A549 (cell line): ENCODE measurements at regions not wholly inside any gene's neighbourhood (a gene's known extent, or its start where the extent isn't known, plus 50 kb on each side); places are given as distances from the start of the nearest gene placed in this dataset.

Experiments
- ATAC-seq, 2 experiments: fragments of 200-7000 bp in 1 of 2; fragments of >200 bp in 1 of 2; cut with Nextera tagmentation in 1 of 2; cut with Tn5 transposase in 1 of 2; 3 replicates each; pipeline versions ENCODE4 v1.8.0 to v1.9.1; 2018 to 2020; ENCODE audit warnings: mild to moderate bottlenecking in 1 of 2, moderate library complexity in 1 of 2
- CTCF ChIA-PET: fragments of 300-600 bp; sonication (Branson Sonifier 250); formaldehyde crosslinking; extraction: SDS; loops from one replicate; lab custom pipeline; 2021; ENCODE audit warnings: antibody characterized with exemption, inconsistent platforms; lab: Yijun Ruan, JAX
- POLR2A ChIA-PET: fragments of 350-600 bp; formaldehyde crosslinking; extraction: SDS; loops from one replicate; lab custom pipeline; 2021; ENCODE audit warnings: antibody characterized with exemption, inconsistent platforms; lab: Yijun Ruan, JAX
- DNase-seq, 2 experiments: peaks; one replicate each; pipeline versions ENCODE4 v3.0.0 to v3.0.0-alpha.2; 2011 to 2016; ENCODE audit warnings: low read depth in 1 of 2, low spot score in 1 of 2
- FAIRE-seq: peaks from 2 replicates; lab custom pipeline; 2011; peaks lifted over from hg19 to GRCh38; lab: Jason Lieb, UNC
- H3K27ac ChIP-seq, 2 experiments: fragments of >200 bp; sonication (Bioruptor Twin); formaldehyde crosslinking; 3 replicates each; pipeline ENCODE4 v1.5.1; 2016 to 2017
- H3K4me1 ChIP-seq: fragments of >200 bp; sonication (Bioruptor Twin); formaldehyde crosslinking; 3 replicates; pipeline ENCODE4 v1.6.1; 2016
- H3K4me2 ChIP-seq: fragments of >200 bp; sonication (Bioruptor Twin); formaldehyde crosslinking; 3 replicates; pipeline ENCODE4 v1.6.1; 2016
- H3K4me3 ChIP-seq: fragments of >200 bp; sonication (Bioruptor Twin); formaldehyde crosslinking; 3 replicates; pipeline ENCODE4 v1.5.1; 2016
- H3K9me3 ChIP-seq: fragments of >200 bp; sonication (Bioruptor Twin); formaldehyde crosslinking; 3 replicates; pipeline ENCODE4 v1.6.1; 2016
- BHLHE40 ChIP-seq: IDR thresholded peaks from 2 replicates; pipeline ENCODE4 v1.6.1; 2012; ENCODE audit warnings: low read depth, low read length, inconsistent platforms
- CBX8 ChIP-seq: fragments of 200-600 bp; sonication (generic); IDR thresholded peaks from 2 replicates; pipeline ENCODE4 v1.6.1; 2016
- FOSL2 ChIP-seq, 2 experiments: fragments of 450-650 bp in 1 of 2; fragments of >200 bp in 1 of 2; sonication (Bioruptor Twin) in 1 of 2; formaldehyde crosslinking; IDR thresholded peaks; 2 replicates each; pipeline versions ENCODE4 v1.5.0 to v1.6.1; 2016 to 2020; ENCODE audit warnings: mild to moderate bottlenecking in 1 of 2, moderate library complexity in 1 of 2
- HMGXB4 ChIP-seq: fragments of 250-450 bp; sonication (Bioruptor Pico); IDR thresholded peaks from 2 replicates; pipeline ENCODE4 v1.5.0; 2021; ENCODE audit warnings: mild to moderate bottlenecking, moderate library complexity, borderline replicate concordance
- HOXA7 ChIP-seq: fragments of 250-450 bp; sonication (Bioruptor Pico); IDR thresholded peaks from 2 replicates; pipeline ENCODE4 v1.5.0; 2020; ENCODE audit warnings: mild to moderate bottlenecking, moderate library complexity
- HOXB5 ChIP-seq: fragments of 250-450 bp; sonication (Bioruptor Pico); IDR thresholded peaks from 2 replicates; pipeline ENCODE4 v1.5.0; 2020; ENCODE audit warnings: mild to moderate bottlenecking, moderate library complexity
- KDM1A ChIP-seq: fragments of 200-600 bp; sonication (generic); IDR thresholded peaks from 2 replicates; pipeline ENCODE4 v1.6.1; 2016; ENCODE audit warnings: low read depth, mild to moderate bottlenecking
- KDM5A ChIP-seq: fragments of 200-600 bp; sonication (generic); IDR thresholded peaks from 2 replicates; pipeline ENCODE4 v1.6.1; 2016; ENCODE audit warnings: antibody characterized with exemption, mild to moderate bottlenecking
- MAFK ChIP-seq: fragments of 450-650 bp; IDR thresholded peaks from 2 replicates; pipeline ENCODE4 v1.6.1; 2014; ENCODE audit not compliant: partially characterized antibody
- NR3C1 ChIP-seq: fragments of >200 bp; sonication (Bioruptor Twin); formaldehyde crosslinking; IDR thresholded peaks from 3 replicates; pipeline ENCODE4 v1.6.1; 2017
- RCOR1 ChIP-seq: fragments of 150-350 bp; IDR thresholded peaks from 2 replicates; pipeline ENCODE4 v1.6.1; 2014; ENCODE audit warnings: antibody characterized with exemption, low read length, low read depth
- TP53 ChIP-seq: fragments of 250-450 bp; sonication (Bioruptor Pico); IDR thresholded peaks from 2 replicates; pipeline ENCODE4 v1.5.0; 2021; ENCODE audit warnings: mild to moderate bottlenecking, moderate library complexity
- ZC3H11A ChIP-seq: fragments of 450-650 bp; IDR thresholded peaks from 2 replicates; pipeline ENCODE4 v1.6.1; 2014; ENCODE audit warnings: antibody characterized with exemption, mild to moderate bottlenecking
- ZFP36 ChIP-seq: fragments of 450-650 bp; IDR thresholded peaks from 2 replicates; pipeline ENCODE4 v1.6.1; 2014; ENCODE audit warnings: borderline replicate concordance; ENCODE audit not compliant: partially characterized antibody
- WGBS: methylation state at CpG from one replicate; pipeline ENCODE4 v1.1.6; 2017; ENCODE audit errors: missing lambda C conversion rate; 5-methylcytosine and 5-hydroxymethylcytosine counted together
- TF ChIP-seq, protein P1 (sequence below): IDR thresholded peaks from 2 replicates; pipeline ENCODE4 v1.6.1; 2012
- TF ChIP-seq, protein P2 (sequence below): fragments of 250-450 bp; sonication (Bioruptor Pico); IDR thresholded peaks from 2 replicates; pipeline ENCODE4 v1.5.0; 2020; ENCODE audit warnings: low read depth, mild to moderate bottlenecking, moderate library complexity
- TF ChIP-seq, protein P3 (sequence below): fragments of >200 bp; sonication (Bioruptor Twin); formaldehyde crosslinking; IDR thresholded peaks from 3 replicates; pipeline ENCODE4 v1.5.1; 2016

DNA sequence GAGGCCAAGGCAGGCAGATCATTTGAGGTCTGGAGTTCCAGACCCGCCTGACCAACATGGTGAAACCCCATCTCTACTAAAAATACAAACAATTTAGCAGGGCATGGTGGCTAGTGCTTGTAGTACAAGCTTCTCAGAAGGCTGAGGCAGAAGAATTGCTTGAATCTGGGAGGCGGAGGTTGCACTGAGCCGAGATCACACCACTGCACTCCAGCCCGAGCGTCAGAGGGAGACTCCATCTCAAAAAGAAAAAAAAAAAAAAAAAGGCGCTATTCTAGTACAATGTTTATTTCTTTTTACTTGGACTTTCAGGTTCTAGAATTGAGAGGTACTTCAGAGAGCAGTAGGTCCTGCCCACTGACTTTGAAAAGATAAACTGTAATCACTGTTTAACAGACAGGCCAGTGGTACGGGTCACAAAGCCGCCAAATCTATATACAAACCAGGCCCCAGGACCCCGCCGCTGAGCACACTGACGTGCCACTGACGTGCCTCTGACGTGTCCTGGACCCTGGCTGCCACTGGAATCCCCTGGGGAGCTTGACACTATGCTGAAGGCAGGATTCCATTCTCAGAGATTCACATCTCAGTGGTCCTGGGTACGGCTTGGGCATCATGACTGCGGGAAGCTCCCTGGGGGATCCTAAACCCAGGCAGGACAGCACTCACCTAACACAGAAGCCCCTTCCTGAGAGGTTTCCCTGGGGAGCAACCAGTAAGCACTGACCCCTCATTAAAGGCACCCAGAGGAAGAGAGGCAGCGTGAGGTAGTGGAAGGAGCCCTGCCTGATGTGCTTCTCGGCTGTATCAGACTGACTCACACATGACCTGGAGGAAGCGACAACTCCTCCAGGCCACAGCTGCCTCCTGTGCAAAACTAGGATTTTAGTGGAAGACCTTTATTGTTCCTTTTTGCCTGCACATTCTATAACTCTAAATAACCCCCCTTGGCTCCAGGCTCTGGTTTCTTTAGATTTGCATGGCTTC is 197.8 kb upstream of the MEIS1 start:
- FAIRE-seq (no peak), ATAC-seq (peak in 1 of 2 experiments; percentile 43; a peak in 2 of 6 replicates), DNase-seq (no peak)
- TF ChIP-seq BHLHE40 (no peak), HOXB5 (no peak), CBX8 (no peak), ZC3H11A (no peak), KDM1A (no peak), TP53 (no peak), HMGXB4 (CRISPR knock-in tag) (no peak), HOXA7 (no peak), FOSL2 (IDR thresholded peaks at IDR 0.05) (no peak), FOSL2 (CRISPR knock-in tag; IDR thresholded peaks at IDR 0.05) (no peak)
- TF ChIP-seq, protein P1, sequence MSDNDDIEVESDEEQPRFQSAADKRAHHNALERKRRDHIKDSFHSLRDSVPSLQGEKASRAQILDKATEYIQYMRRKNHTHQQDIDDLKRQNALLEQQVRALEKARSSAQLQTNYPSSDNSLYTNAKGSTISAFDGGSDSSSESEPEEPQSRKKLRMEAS, result no peak
- TF ChIP-seq, protein P2, sequence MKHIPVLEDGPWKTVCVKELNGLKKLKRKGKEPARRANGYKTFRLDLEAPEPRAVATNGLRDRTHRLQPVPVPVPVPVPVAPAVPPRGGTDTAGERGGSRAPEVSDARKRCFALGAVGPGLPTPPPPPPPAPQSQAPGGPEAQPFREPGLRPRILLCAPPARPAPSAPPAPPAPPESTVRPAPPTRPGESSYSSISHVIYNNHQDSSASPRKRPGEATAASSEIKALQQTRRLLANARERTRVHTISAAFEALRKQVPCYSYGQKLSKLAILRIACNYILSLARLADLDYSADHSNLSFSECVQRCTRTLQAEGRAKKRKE (CRISPR knock-in tag), result no peak
- WGBS, result 22% methylated on average over 18 of the region's 18 CpGs
- ChIA-PET POLR2A (no interaction called here), CTCF (interaction anchor here (0.6 kb wide), 1 partner anchor 21 kb away, joined by 3 read pairs; no protein-coding TSS in a partner anchor)
- H3K4me1 ChIP-seq, result no peaks in the 10 kb centered on the region
- H3K27ac ChIP-seq, result no peak overlapping the region
- no peaks in the 10 kb centered on the region for H3K9me3 ChIP-seq
- no peak overlapping the region for H3K4me2 ChIP-seq
- H3K4me3 ChIP-seq, result no peak overlapping the region

DNA sequence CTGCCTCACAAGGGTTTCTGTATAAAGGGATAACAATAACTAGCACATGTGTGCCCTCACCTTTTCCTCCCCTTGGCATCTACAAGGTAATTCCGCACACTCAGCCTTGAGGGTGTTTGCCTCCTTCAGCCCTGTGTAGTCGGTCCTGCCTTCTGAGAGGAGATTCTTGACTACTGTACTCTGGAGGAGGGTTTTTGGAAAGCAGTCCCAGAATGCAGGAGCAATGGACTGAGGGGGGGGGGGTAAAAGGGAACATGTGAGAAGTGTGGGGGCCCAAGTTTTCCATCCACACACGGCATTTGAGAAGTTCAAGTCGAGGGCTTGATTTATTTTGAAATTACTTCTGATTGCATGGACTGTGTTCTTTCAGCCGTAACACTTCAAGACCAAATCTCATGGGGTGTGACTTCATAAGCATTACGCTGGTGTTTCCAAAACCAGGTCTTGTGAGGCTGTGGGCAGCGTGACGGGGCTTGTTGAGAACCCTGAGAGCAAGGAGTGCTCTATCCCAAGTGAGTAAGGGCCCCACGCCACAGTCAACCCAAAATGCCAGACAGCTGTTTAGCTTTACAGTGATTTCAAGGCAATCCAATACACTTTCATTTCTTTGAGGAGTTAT is 198.7 kb upstream of the MEIS1 start:
- POLR2A ChIA-PET, result no interaction called here
- WGBS, result 12% methylated on average over 9 of the region's 9 CpGs
- no peak for ATAC-seq

DNA sequence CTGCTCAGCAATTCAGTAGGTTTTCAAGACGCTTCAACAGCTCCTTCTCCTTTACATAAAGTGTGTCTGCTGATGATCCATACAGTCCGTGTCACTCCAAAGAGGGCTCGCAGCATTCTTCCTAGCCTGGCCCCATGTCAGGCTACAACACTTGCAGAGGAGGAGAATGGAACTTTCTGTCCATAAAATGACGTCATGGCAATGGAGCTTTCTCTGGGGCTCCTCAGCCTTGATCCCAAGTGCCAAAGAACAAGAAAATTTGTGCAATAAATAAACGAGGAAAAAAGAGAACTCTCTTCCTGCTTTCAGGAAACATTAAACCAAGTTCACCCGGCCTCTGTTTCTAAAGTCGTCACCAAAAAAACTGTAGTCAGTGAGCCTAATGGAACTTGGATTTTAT is 199.5 kb upstream of the MEIS1 start:
- ChIA-PET CTCF (no interaction called here), POLR2A (no interaction called here)
- DNase-seq (no peak), ATAC-seq (no peak), FAIRE-seq (no peak)
- Histone ChIP-seq H3K4me2 (no peak overlapping the region), H3K27ac (no peak overlapping the region), H3K4me1 (no peaks in the 10 kb centered on the region), H3K4me3 (no peak overlapping the region), H3K9me3 (no peaks in the 10 kb centered on the region)
- 23% methylated on average over 7 of the region's 7 CpGs for WGBS
- TF ChIP-seq ZFP36 (no peak), RCOR1 (no peak), KDM5A (no peak)

More for the DNA sequence above, 198.7 kb upstream of the MEIS1 start:
- FAIRE-seq (no peak), DNase-seq (no peak)
- no peak overlapping the region for H3K27ac ChIP-seq
- no peaks in the 10 kb centered on the region for H3K4me1 ChIP-seq
- CTCF ChIA-PET, result no interaction called here
- no peak overlapping the region for H3K4me3 ChIP-seq
- no peak overlapping the region for H3K4me2 ChIP-seq
- TF ChIP-seq, protein P3, sequence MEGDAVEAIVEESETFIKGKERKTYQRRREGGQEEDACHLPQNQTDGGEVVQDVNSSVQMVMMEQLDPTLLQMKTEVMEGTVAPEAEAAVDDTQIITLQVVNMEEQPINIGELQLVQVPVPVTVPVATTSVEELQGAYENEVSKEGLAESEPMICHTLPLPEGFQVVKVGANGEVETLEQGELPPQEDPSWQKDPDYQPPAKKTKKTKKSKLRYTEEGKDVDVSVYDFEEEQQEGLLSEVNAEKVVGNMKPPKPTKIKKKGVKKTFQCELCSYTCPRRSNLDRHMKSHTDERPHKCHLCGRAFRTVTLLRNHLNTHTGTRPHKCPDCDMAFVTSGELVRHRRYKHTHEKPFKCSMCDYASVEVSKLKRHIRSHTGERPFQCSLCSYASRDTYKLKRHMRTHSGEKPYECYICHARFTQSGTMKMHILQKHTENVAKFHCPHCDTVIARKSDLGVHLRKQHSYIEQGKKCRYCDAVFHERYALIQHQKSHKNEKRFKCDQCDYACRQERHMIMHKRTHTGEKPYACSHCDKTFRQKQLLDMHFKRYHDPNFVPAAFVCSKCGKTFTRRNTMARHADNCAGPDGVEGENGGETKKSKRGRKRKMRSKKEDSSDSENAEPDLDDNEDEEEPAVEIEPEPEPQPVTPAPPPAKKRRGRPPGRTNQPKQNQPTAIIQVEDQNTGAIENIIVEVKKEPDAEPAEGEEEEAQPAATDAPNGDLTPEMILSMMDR, result no peak
- TF ChIP-seq MAFK (no peak), NR3C1 (no peak), KDM5A (no peak)
- H3K9me3 ChIP-seq, result no peaks in the 10 kb centered on the region
